DOHH2 (cell line): ENCODE measurements at regions not wholly inside any gene's neighbourhood (a gene's known extent, or its start where the extent isn't known, plus 50 kb on each side); places are given as distances from the start of the nearest gene placed in this dataset.

Experiments used
- H3F3A ChIP-seq: fragments of 200-600 bp; sonication (generic), shearing (Covaris generic); 2 replicates; pipeline ENCODE4 v1.6.0; 2016; ENCODE audit warnings: antibody characterized with exemption, mild to moderate bottlenecking; ENCODE audit not compliant: control insufficient read depth, insufficient read depth
- H3K27ac ChIP-seq: fragments of 200-600 bp; sonication (generic); 2 replicates; pipeline ENCODE4 v1.5.1; 2014; ENCODE audit warnings: low read depth, mild to moderate bottlenecking, low read length, moderate library complexity
- H3K27me3 ChIP-seq: fragments of 200-600 bp; sonication (generic); 2 replicates; pipeline ENCODE4 v1.6.1; 2014; ENCODE audit warnings: mild to moderate bottlenecking, low read length, mixed read lengths; ENCODE audit not compliant: control insufficient read depth
- H3K36me3 ChIP-seq: fragments of 200-600 bp; sonication (generic); 2 replicates; pipeline ENCODE4 v1.6.1; 2014; ENCODE audit warnings: mild to moderate bottlenecking, low read length, moderate library complexity, mixed read lengths; ENCODE audit not compliant: control insufficient read depth
- H3K4me1 ChIP-seq: fragments of 200-600 bp; sonication (generic); 2 replicates; pipeline ENCODE4 v1.6.1; 2014; ENCODE audit warnings: mild to moderate bottlenecking, low read length, mixed read lengths; ENCODE audit not compliant: control insufficient read depth
- H3K4me2 ChIP-seq: fragments of 200-600 bp; sonication (generic); 2 replicates; pipeline ENCODE4 v1.6.0; 2014; ENCODE audit warnings: mild to moderate bottlenecking, low read length, moderate library complexity
- H3K4me3 ChIP-seq: fragments of 200-600 bp; sonication (generic); 2 replicates; pipeline ENCODE4 v1.5.1; 2014; ENCODE audit warnings: mild to moderate bottlenecking, low read length, mixed read lengths
- H3K79me2 ChIP-seq: fragments of 200-600 bp; sonication (generic); 2 replicates; pipeline ENCODE4 v1.6.1; 2014; ENCODE audit warnings: mild to moderate bottlenecking, low read length, mixed read lengths; ENCODE audit not compliant: control insufficient read depth
- H3K9me2 ChIP-seq: fragments of 200-600 bp; sonication (generic); replicated peaks from 2 replicates; pipeline ENCODE4 v1.6.1; 2014; ENCODE audit warnings: mild to moderate bottlenecking, low read length, mixed read lengths; ENCODE audit not compliant: control insufficient read depth
- H3K9me3 ChIP-seq: fragments of 200-600 bp; sonication (generic); 2 replicates; pipeline ENCODE4 v1.6.1; 2014; ENCODE audit warnings: antibody characterized with exemption, low read length, mixed read lengths; ENCODE audit not compliant: control insufficient read depth, insufficient read depth
- H4K20me1 ChIP-seq: fragments of 200-600 bp; sonication (generic); 2 replicates; pipeline ENCODE4 v1.6.0; 2014; ENCODE audit warnings: low read depth, mild to moderate bottlenecking, antibody characterized with exemption, low read length, moderate library complexity; ENCODE audit not compliant: control insufficient read depth, insufficient read depth
- CTCF ChIP-seq: fragments of 200-600 bp; sonication (generic); IDR thresholded peaks from one replicate; pipeline ENCODE4 v1.5.1; 2014; ENCODE audit warnings: antibody characterized with exemption, mild to moderate bottlenecking, low read depth, low read length; ENCODE audit not compliant: poor library complexity, severe bottlenecking
- EZH2phosphoT487 ChIP-seq: fragments of 200-600 bp; sonication (generic); IDR thresholded peaks from 2 replicates; pipeline ENCODE4 v1.6.1; 2017; ENCODE audit warnings: borderline replicate concordance, mild to moderate bottlenecking, antibody characterized with exemption, low read length, moderate library complexity, mixed read lengths

GRCh38 chr10:78193189-78193588, 159.5 kb downstream of the RPS24 start:
- Histone ChIP-seq H3K36me3 (no peaks in the 10 kb centered on the region), H3K27ac (no peak overlapping the region), H3K4me1 (no peaks in the 10 kb centered on the region), H4K20me1 (no peaks in the 10 kb centered on the region), H3K4me2 (no peak overlapping the region), H3K9me2 (no peaks in the 10 kb centered on the region), H3F3A (no peaks in the 10 kb centered on the region), H3K79me2 (no peaks in the 10 kb centered on the region), H3K9me3 (no peaks in the 10 kb centered on the region), H3K4me3 (no peak overlapping the region), H3K27me3 (no peaks in the 10 kb centered on the region; the same call in none of the 2 replicates)
- TF ChIP-seq EZH2phosphoT487, result no peak
- TF ChIP-seq CTCF, result no peak

- H3K27me3 ChIP-seq, result no peaks in the 10 kb centered on the region; the same call in none of the 2 replicates
- no peaks in the 10 kb centered on the region for H3K36me3 ChIP-seq
- no peaks in the 10 kb centered on the region for H3K4me1 ChIP-seq
- H3K79me2 ChIP-seq, result no peaks in the 10 kb centered on the region
- H4K20me1 ChIP-seq, result no peaks in the 10 kb centered on the region
- H3K4me3 ChIP-seq, result no peak overlapping the region
- H3K9me2 ChIP-seq, result no peaks in the 10 kb centered on the region
- no peak overlapping the region for H3K27ac ChIP-seq
- TF ChIP-seq CTCF, result no peak
- no peak for TF ChIP-seq EZH2phosphoT487
- no peaks in the 10 kb centered on the region for H3K9me3 ChIP-seq
- H3F3A ChIP-seq, result no peaks in the 10 kb centered on the region
- no peak overlapping the region for H3K4me2 ChIP-seq
These were observed 160.4 kb downstream of the RPS24 start for GRCh38 chr10:78194050-78194449.

- Histone ChIP-seq H3K9me2 (no peaks in the 10 kb centered on the region), H3F3A (no peaks in the 10 kb centered on the region), H3K4me2 (no peak overlapping the region), H3K36me3 (no peaks in the 10 kb centered on the region), H4K20me1 (no peaks in the 10 kb centered on the region), H3K4me1 (no peaks in the 10 kb centered on the region), H3K79me2 (no peaks in the 10 kb centered on the region), H3K27ac (no peak overlapping the region), H3K9me3 (no peaks in the 10 kb centered on the region), H3K27me3 (no peaks in the 10 kb centered on the region; the same call in none of the 2 replicates), H3K4me3 (no peak overlapping the region)
- no peak for TF ChIP-seq EZH2phosphoT487
- no peak for TF ChIP-seq CTCF
These were observed 161.1 kb downstream of the RPS24 start for GRCh38 chr10:78194539-78195402.
